DOHH2 (cell line): ENCODE measurements at regions not wholly inside any gene's neighbourhood (a gene's known extent, or its start where the extent isn't known, plus 50 kb on each side); places are given as distances from the start of the nearest gene placed in this dataset.

Source experiments
- H3F3A ChIP-seq: fragments of 200-600 bp; sonication (generic), shearing (Covaris generic); 2 replicates; pipeline ENCODE4 v1.6.0; 2016; ENCODE audit warnings: antibody characterized with exemption, mild to moderate bottlenecking; ENCODE audit not compliant: control insufficient read depth, insufficient read depth
- H3K27ac ChIP-seq: fragments of 200-600 bp; sonication (generic); 2 replicates; pipeline ENCODE4 v1.5.1; 2014; ENCODE audit warnings: low read depth, mild to moderate bottlenecking, low read length, moderate library complexity
- H3K27me3 ChIP-seq: fragments of 200-600 bp; sonication (generic); 2 replicates; pipeline ENCODE4 v1.6.1; 2014; ENCODE audit warnings: mild to moderate bottlenecking, low read length, mixed read lengths; ENCODE audit not compliant: control insufficient read depth
- H3K36me3 ChIP-seq: fragments of 200-600 bp; sonication (generic); 2 replicates; pipeline ENCODE4 v1.6.1; 2014; ENCODE audit warnings: mild to moderate bottlenecking, low read length, moderate library complexity, mixed read lengths; ENCODE audit not compliant: control insufficient read depth
- H3K4me1 ChIP-seq: fragments of 200-600 bp; sonication (generic); 2 replicates; pipeline ENCODE4 v1.6.1; 2014; ENCODE audit warnings: mild to moderate bottlenecking, low read length, mixed read lengths; ENCODE audit not compliant: control insufficient read depth
- H3K4me2 ChIP-seq: fragments of 200-600 bp; sonication (generic); 2 replicates; pipeline ENCODE4 v1.6.0; 2014; ENCODE audit warnings: mild to moderate bottlenecking, low read length, moderate library complexity
- H3K4me3 ChIP-seq: fragments of 200-600 bp; sonication (generic); 2 replicates; pipeline ENCODE4 v1.5.1; 2014; ENCODE audit warnings: mild to moderate bottlenecking, low read length, mixed read lengths
- H3K79me2 ChIP-seq: fragments of 200-600 bp; sonication (generic); 2 replicates; pipeline ENCODE4 v1.6.1; 2014; ENCODE audit warnings: mild to moderate bottlenecking, low read length, mixed read lengths; ENCODE audit not compliant: control insufficient read depth
- H3K9me2 ChIP-seq: fragments of 200-600 bp; sonication (generic); replicated peaks from 2 replicates; pipeline ENCODE4 v1.6.1; 2014; ENCODE audit warnings: mild to moderate bottlenecking, low read length, mixed read lengths; ENCODE audit not compliant: control insufficient read depth
- H3K9me3 ChIP-seq: fragments of 200-600 bp; sonication (generic); 2 replicates; pipeline ENCODE4 v1.6.1; 2014; ENCODE audit warnings: antibody characterized with exemption, low read length, mixed read lengths; ENCODE audit not compliant: control insufficient read depth, insufficient read depth
- H4K20me1 ChIP-seq: fragments of 200-600 bp; sonication (generic); 2 replicates; pipeline ENCODE4 v1.6.0; 2014; ENCODE audit warnings: low read depth, mild to moderate bottlenecking, antibody characterized with exemption, low read length, moderate library complexity; ENCODE audit not compliant: control insufficient read depth, insufficient read depth
- EZH2phosphoT487 ChIP-seq: fragments of 200-600 bp; sonication (generic); IDR thresholded peaks from 2 replicates; pipeline ENCODE4 v1.6.1; 2017; ENCODE audit warnings: borderline replicate concordance, mild to moderate bottlenecking, antibody characterized with exemption, low read length, moderate library complexity, mixed read lengths
- TF ChIP-seq, protein P1 (sequence below): fragments of 200-600 bp; sonication (generic); IDR thresholded peaks from one replicate; pipeline ENCODE4 v1.5.1; 2014; ENCODE audit warnings: antibody characterized with exemption, mild to moderate bottlenecking, low read depth, low read length; ENCODE audit not compliant: poor library complexity, severe bottlenecking

DNA sequence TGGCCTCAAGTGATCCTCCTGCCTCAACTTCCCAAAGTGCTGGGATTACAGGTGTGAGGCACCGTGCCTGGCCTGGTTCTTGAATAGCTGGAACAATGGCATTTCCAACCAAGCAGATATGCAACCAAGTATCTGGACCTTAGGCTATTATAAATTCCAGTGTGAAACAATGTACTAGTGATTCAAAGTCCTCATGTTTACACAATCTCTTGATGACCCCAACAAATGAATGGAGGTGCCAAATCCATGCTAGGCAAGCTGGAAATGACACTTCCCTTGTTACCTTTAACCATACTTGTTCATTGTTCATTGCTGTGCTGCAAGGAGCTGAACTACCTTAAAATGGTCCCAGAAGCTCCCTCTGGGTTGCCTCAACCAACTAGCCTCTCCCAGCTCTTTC lies 282.2 kb upstream of the KLF14 start:
- TF ChIP-seq EZH2phosphoT487 = no peak
- TF ChIP-seq, protein P1, sequence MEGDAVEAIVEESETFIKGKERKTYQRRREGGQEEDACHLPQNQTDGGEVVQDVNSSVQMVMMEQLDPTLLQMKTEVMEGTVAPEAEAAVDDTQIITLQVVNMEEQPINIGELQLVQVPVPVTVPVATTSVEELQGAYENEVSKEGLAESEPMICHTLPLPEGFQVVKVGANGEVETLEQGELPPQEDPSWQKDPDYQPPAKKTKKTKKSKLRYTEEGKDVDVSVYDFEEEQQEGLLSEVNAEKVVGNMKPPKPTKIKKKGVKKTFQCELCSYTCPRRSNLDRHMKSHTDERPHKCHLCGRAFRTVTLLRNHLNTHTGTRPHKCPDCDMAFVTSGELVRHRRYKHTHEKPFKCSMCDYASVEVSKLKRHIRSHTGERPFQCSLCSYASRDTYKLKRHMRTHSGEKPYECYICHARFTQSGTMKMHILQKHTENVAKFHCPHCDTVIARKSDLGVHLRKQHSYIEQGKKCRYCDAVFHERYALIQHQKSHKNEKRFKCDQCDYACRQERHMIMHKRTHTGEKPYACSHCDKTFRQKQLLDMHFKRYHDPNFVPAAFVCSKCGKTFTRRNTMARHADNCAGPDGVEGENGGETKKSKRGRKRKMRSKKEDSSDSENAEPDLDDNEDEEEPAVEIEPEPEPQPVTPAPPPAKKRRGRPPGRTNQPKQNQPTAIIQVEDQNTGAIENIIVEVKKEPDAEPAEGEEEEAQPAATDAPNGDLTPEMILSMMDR = no peak
- no peak overlapping the region for H3K4me3 ChIP-seq
- peaks cover 12% of the 10 kb centered on the region; the same call in 1 of the 2 replicates for H3K36me3 ChIP-seq

DNA sequence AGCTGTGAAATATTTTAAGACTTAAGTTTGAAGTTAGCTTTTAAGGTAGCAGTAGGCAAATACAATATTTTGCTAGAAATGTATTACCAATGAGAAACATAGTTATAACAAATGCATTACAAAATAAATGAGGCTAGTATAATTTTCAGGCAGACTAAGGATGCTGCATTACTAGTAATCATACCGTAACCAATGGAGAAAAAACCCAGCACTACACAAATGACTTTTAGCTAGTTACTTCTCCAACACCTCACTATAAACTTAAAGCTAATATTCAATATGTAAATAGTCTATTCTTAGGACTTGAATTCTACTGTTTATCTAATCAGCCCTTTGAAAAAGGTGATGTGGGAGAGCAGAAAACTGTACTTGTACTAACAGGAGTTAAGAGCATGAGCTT lies 285.3 kb upstream of the KLF14 start:
- peaks cover 9% of the 10 kb centered on the region for H3F3A ChIP-seq

More for the DNA sequence above, 282.2 kb upstream of the KLF14 start:
- peaks cover 29% of the 10 kb centered on the region; the same call in 1 of the 2 replicates for H4K20me1 ChIP-seq
- H3K9me3 ChIP-seq = no peaks in the 10 kb centered on the region
- no peak overlapping the region for H3K27ac ChIP-seq
- peaks cover 96% of the 10 kb centered on the region for H3K79me2 ChIP-seq
- no peak overlapping the region for H3K4me2 ChIP-seq
- peaks cover 17% of the 10 kb centered on the region for H3F3A ChIP-seq
- no peaks in the 10 kb centered on the region for H3K9me2 ChIP-seq
- H3K4me1 ChIP-seq = peaks cover 51% of the 10 kb centered on the region
- no peaks in the 10 kb centered on the region for H3K27me3 ChIP-seq

DNA sequence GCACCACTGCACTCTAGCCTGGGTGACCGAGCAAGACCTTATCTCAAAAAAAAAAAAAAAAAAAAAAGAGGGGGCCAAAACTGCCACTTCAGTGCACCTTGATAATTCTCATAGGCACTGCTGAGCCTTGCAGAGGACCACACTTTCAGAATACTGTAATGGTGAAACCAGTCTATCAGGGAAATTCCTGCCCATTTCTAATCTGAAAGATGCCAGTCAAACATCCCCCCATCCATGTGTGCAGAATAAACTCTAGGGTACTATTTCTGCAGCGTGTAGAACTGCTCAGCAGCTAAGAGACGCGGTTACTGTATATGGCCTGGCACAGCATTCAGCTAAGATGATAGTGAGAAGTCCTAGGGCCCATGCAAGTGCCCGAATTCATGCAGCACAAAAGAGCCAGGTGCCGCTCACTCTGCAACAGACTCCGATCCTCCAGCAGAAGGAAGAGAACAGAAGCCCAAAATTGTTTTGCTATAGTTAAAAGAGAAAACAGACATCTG lies 286.8 kb upstream of the KLF14 start:
- Histone ChIP-seq H3K36me3 (peaks cover 46% of the 10 kb centered on the region), H4K20me1 (peaks cover 30% of the 10 kb centered on the region), H3K9me2 (no peaks in the 10 kb centered on the region), H3K27me3 (no peaks in the 10 kb centered on the region), H3K4me3 (peak overlapping the region; percentile 21), H3K4me1 (peaks cover 51% of the 10 kb centered on the region), H3K4me2 (peak overlapping the region; percentile 47), H3K79me2 (peaks cover 92% of the 10 kb centered on the region), H3K27ac (0 out of 2 replicates have a peak overlapping the region, but pooled peaks have one; percentile 7), H3K9me3 (no peaks in the 10 kb centered on the region), H3F3A (peaks cover 13% of the 10 kb centered on the region)
- TF ChIP-seq, protein P1 = no peak
- no peak for TF ChIP-seq EZH2phosphoT487

More for the DNA sequence above, 285.3 kb upstream of the KLF14 start:
- H3K79me2 ChIP-seq = peaks cover 92% of the 10 kb centered on the region
- H3K4me2 ChIP-seq = no peak overlapping the region
- H3K4me3 ChIP-seq = no peak overlapping the region
- H3K36me3 ChIP-seq = peaks cover 31% of the 10 kb centered on the region
- no peak overlapping the region for H3K27ac ChIP-seq
- TF ChIP-seq, protein P1 = no peak
- TF ChIP-seq EZH2phosphoT487 = no peak
- H3K9me2 ChIP-seq = no peaks in the 10 kb centered on the region
- H3K9me3 ChIP-seq = no peaks in the 10 kb centered on the region
- H3K27me3 ChIP-seq = no peaks in the 10 kb centered on the region
- peaks cover 47% of the 10 kb centered on the region for H3K4me1 ChIP-seq
- H4K20me1 ChIP-seq = peaks cover 30% of the 10 kb centered on the region
